MM.1S (cell line): ENCODE measurements at regions not wholly inside any gene's neighbourhood (a gene's known extent, or its start where the extent isn't known, plus 50 kb on each side); places are given as distances from the start of the nearest gene placed in this dataset.

ENCODE experiments used
- EZH2 ChIP-seq: fragments of 300-600 bp; sonication (generic); optimal IDR thresholded peaks from 2 replicates; pipeline ENCODE3; 2017; ENCODE audit warnings: low read depth, mild to moderate bottlenecking, antibody characterized with exemption, low read length, mixed read lengths
- EZH2phosphoT487 ChIP-seq: fragments of 300-600 bp; sonication (generic); IDR thresholded peaks from 2 replicates; pipeline ENCODE4 v1.6.1; 2018; ENCODE audit warnings: antibody characterized with exemption, low read length
- TF ChIP-seq, protein P1 (sequence below): fragments of 300-600 bp; sonication (generic); IDR thresholded peaks from 2 replicates; pipeline ENCODE4 v1.5.1; 2016; ENCODE audit warnings: antibody characterized with exemption, low read length, mixed read lengths

DNA sequence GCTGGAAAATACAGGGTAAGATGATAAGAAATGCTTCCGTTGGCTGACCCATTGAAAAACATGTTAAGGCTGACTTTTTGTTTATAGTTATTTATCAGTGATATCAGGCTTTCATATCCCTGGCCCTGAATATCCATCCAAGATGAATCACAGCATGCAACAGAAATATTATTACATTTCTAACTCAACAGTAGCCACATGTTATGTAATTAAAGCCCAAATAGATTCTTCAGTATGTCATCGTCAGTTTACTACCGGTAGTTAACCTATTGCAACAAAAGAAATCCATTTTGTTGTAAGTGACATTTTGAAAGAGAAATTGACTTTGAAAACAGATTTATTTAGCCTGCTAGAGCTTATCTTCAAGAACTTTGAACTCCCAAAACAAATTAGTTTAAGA is 354.1 kb upstream of the CELF2 start:
- TF ChIP-seq, protein P1, sequence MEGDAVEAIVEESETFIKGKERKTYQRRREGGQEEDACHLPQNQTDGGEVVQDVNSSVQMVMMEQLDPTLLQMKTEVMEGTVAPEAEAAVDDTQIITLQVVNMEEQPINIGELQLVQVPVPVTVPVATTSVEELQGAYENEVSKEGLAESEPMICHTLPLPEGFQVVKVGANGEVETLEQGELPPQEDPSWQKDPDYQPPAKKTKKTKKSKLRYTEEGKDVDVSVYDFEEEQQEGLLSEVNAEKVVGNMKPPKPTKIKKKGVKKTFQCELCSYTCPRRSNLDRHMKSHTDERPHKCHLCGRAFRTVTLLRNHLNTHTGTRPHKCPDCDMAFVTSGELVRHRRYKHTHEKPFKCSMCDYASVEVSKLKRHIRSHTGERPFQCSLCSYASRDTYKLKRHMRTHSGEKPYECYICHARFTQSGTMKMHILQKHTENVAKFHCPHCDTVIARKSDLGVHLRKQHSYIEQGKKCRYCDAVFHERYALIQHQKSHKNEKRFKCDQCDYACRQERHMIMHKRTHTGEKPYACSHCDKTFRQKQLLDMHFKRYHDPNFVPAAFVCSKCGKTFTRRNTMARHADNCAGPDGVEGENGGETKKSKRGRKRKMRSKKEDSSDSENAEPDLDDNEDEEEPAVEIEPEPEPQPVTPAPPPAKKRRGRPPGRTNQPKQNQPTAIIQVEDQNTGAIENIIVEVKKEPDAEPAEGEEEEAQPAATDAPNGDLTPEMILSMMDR, result no peak
- TF ChIP-seq EZH2 (no peak), EZH2phosphoT487 (no peak)
